IMR-90 (cell line): ENCODE measurements at regions not wholly inside any gene's neighbourhood (a gene's known extent, or its start where the extent isn't known, plus 50 kb on each side); places are given as distances from the start of the nearest gene placed in this dataset.

Experiments
- ATAC-seq: fragments of 200-7000 bp; cut with Tn5 transposase; 2 replicates; pipeline ENCODE4 v1.9.1; 2020; ENCODE audit warnings: low read depth, mild to moderate bottlenecking, moderate library complexity
- BruUV-seq: library from RNA; stranded (reverse); fragments of 400-500 nt; replicated peaks from 2 replicates; lab custom pipeline; 2021; lab: Mats Ljungman, UMichigan
- CTCF ChIA-PET: fragments of 300-600 bp; formaldehyde crosslinking; extraction: SDS; loops from one replicate; lab custom pipeline; 2021; ENCODE audit warnings: antibody characterized with exemption; lab: Yijun Ruan, JAX
- POLR2A ChIA-PET: fragments of 300-600 bp; sonication (Branson Sonifier 250); formaldehyde crosslinking; loops from one replicate; lab custom pipeline; 2022; ENCODE audit warnings: antibody characterized with exemption; ENCODE audit not compliant: unreplicated experiment; lab: Charles Lee
- DNase-seq: peaks from one replicate; pipeline ENCODE4 v3.0.0; 2013
- H2AFZ ChIP-seq: replicated peaks from 2 replicates; pipeline ENCODE3; 2013; ENCODE audit warnings: low read length, mild to moderate bottlenecking; ENCODE audit not compliant: poor library complexity
- H2AK5ac ChIP-seq: 2 replicates; pipeline ENCODE4 v1.6.1; 2013; ENCODE audit warnings: low read depth, low read length, inconsistent platforms
- H2AK9ac ChIP-seq: replicated peaks from 2 replicates; pipeline ENCODE3; 2013; ENCODE audit warnings: mild to moderate bottlenecking, low read depth, low read length, moderate library complexity; ENCODE audit not compliant: poor library complexity
- H2BK120ac ChIP-seq: 2 replicates; pipeline ENCODE4 v1.6.1; 2013; ENCODE audit warnings: low read depth, low read length, inconsistent platforms
- H2BK15ac ChIP-seq: 3 replicates; pipeline ENCODE4 v1.6.1; 2013; ENCODE audit warnings: low read depth, low read length, inconsistent platforms
- H2BK20ac ChIP-seq: 2 replicates; pipeline ENCODE4 v1.6.1; 2013; ENCODE audit warnings: low read depth, mild to moderate bottlenecking, inconsistent platforms, low read length, moderate library complexity
- H2BK5ac ChIP-seq: 2 replicates; pipeline ENCODE4 v1.6.1; 2013; ENCODE audit warnings: mild to moderate bottlenecking, low read depth, low read length, inconsistent platforms; ENCODE audit not compliant: poor library complexity, severe bottlenecking
- H3K14ac ChIP-seq: replicated peaks from 2 replicates; pipeline ENCODE4 v1.6.1; 2013; ENCODE audit warnings: low read depth, low read length, inconsistent platforms
- H3K18ac ChIP-seq: 2 replicates; pipeline ENCODE4 v1.6.1; 2013; ENCODE audit warnings: low read depth, low read length, control low read depth
- H3K23ac ChIP-seq: 2 replicates; pipeline ENCODE4 v1.6.1; 2013; ENCODE audit warnings: low read depth, low read length, inconsistent platforms
- H3K27ac ChIP-seq: 2 replicates; pipeline ENCODE4 v1.5.1; 2013; ENCODE audit warnings: mild to moderate bottlenecking, control low read depth, low read length; ENCODE audit not compliant: insufficient read depth
- H3K27me3 ChIP-seq: 2 replicates; pipeline ENCODE4 v1.6.1; 2013; ENCODE audit warnings: low read length; ENCODE audit not compliant: control insufficient read depth, insufficient read depth
- H3K36me3 ChIP-seq: 2 replicates; pipeline ENCODE4 v1.6.1; 2013; ENCODE audit warnings: low read length, mixed read lengths; ENCODE audit not compliant: control insufficient read depth, insufficient read depth
- H3K4ac ChIP-seq: 2 replicates; pipeline ENCODE4 v1.6.1; 2013; ENCODE audit warnings: low read depth, low read length, inconsistent platforms
- H3K4me1 ChIP-seq: 2 replicates; pipeline ENCODE4 v1.6.1; 2013; ENCODE audit warnings: low read length, mixed read lengths; ENCODE audit not compliant: control insufficient read depth, insufficient read depth
- H3K4me2 ChIP-seq: 2 replicates; pipeline ENCODE4 v1.6.1; 2013; ENCODE audit warnings: low read depth, mild to moderate bottlenecking, control low read depth, low read length, moderate library complexity
- H3K4me3 ChIP-seq: 2 replicates; pipeline ENCODE4 v1.5.1; 2013; ENCODE audit warnings: low read depth, mild to moderate bottlenecking, control low read depth, low read length, moderate library complexity; ENCODE audit not compliant: insufficient read depth
- H3K56ac ChIP-seq: 2 replicates; pipeline ENCODE4 v1.6.1; 2013; ENCODE audit warnings: low read length, inconsistent platforms; ENCODE audit not compliant: insufficient read depth; ENCODE audit errors: extremely low read depth
- H3K79me1 ChIP-seq, 2 experiments: 2 replicates each; pipeline ENCODE4 v1.6.1; 2013; ENCODE audit warnings: low read length in 2 of 2, inconsistent platforms in 1 of 2, low read depth in 1 of 2
- H3K9ac ChIP-seq: 2 replicates; pipeline ENCODE4 v1.6.1; 2013; ENCODE audit warnings: low read depth, low read length, control low read depth
- H3K9me1 ChIP-seq: 2 replicates; pipeline ENCODE4 v1.6.1; 2013; ENCODE audit warnings: low read length, inconsistent platforms; ENCODE audit not compliant: insufficient read depth
- H3K9me3 ChIP-seq: 2 replicates; pipeline ENCODE4 v1.6.1; 2013; ENCODE audit warnings: low read length; ENCODE audit not compliant: control insufficient read depth, insufficient read depth
- H4K20me1 ChIP-seq: 2 replicates; pipeline ENCODE4 v1.6.1; 2013; ENCODE audit warnings: low read length, inconsistent platforms; ENCODE audit not compliant: insufficient read depth
- H4K5ac ChIP-seq: 2 replicates; pipeline ENCODE4 v1.6.1; 2013; ENCODE audit warnings: mild to moderate bottlenecking, low read depth, low read length, control low read depth
- H4K8ac ChIP-seq, 2 experiments: 2 replicates each; pipeline ENCODE4 v1.6.1; 2013; ENCODE audit warnings: low read depth in 2 of 2, low read length in 2 of 2, control low read depth in 1 of 2, inconsistent platforms in 1 of 2
- H4K91ac ChIP-seq: 2 replicates; pipeline ENCODE4 v1.6.1; 2013; ENCODE audit warnings: low read depth, low read length, inconsistent platforms; ENCODE audit not compliant: insufficient read depth
- CEBPB ChIP-seq: IDR thresholded peaks from 2 replicates; pipeline ENCODE4 v1.6.1; 2012; ENCODE audit warnings: low read depth, low read length, improper control_type of control experiment
- RFX5 ChIP-seq: IDR thresholded peaks from 2 replicates; pipeline ENCODE4 v1.8.0; 2012; ENCODE audit warnings: low read depth, mild to moderate bottlenecking, low read length, moderate library complexity
- WGBS, 2 experiments: methylation state at CpG; one replicate each; pipeline versions ENCODE4 v1.1.5 to v1.1.7; 2013; ENCODE audit warnings: missing lambda C conversion rate in 2 of 2; ENCODE audit not compliant: insufficient read length in 1 of 2; ENCODE audit errors: extremely low coverage in 2 of 2; 5-methylcytosine and 5-hydroxymethylcytosine counted together
- dilution Hi-C: fragments of 300-500 bp; cut with HindIII; formaldehyde crosslinking; loops from one replicate; pipeline ENCODE4 v1.14.3; 2018; ENCODE audit warnings: low sequenced_read_pairs; ENCODE audit not compliant: unreplicated experiment
- in situ Hi-C: fragments of 300-500 bp; cut with MboI; formaldehyde crosslinking; loops from 3 replicates; pipeline ENCODE4 v1.14.3; 2019; ENCODE audit warnings: low sequenced_read_pairs, inconsistent platforms, mixed read lengths
- intact Hi-C: fragments of 100-400 bp; cut with micrococcal nuclease; formaldehyde crosslinking; loops from 2 replicates; pipeline ENCODE4 v1.10.0; 2022

GRCh38 chr10:62637249-62638061 lies 167.1 kb upstream of the ADO start:
- H2BK20ac ChIP-seq: peak overlapping the region; percentile 76; the same call in 1 of the 2 replicates
- TF ChIP-seq CEBPB (peak; percentile 31; the same call in 1 of the 2 replicates), RFX5 (no peak)
- peak overlapping the region; percentile 52 to 78; a peak in 3 of 4 replicates for H4K8ac ChIP-seq
- peak overlapping the region; percentile 34; the same call in 1 of the 2 replicates for H3K9ac ChIP-seq
- ChIA-PET CTCF (interaction anchor here (0.6 to 1.5 kb wide), 4 partner anchors 9 to 1085 kb away, joined by 3 read pairs; no protein-coding TSS in a partner anchor), POLR2A (interaction anchor here (0.5 to 0.6 kb wide), 2 partner anchors 401 to 975 kb away, joined by 3 to 4 read pairs; no protein-coding TSS in a partner anchor)
- peak overlapping the region; percentile 74; the same call in 1 of the 3 replicates for H2BK15ac ChIP-seq
- peak overlapping the region; percentile 68 for H3K4ac ChIP-seq
- no peaks in the 10 kb centered on the region for H4K20me1 ChIP-seq
- intact Hi-C loops (loop anchor here (2.0 kb wide), 1 partner anchor 169 kb away; no protein-coding TSS in a partner anchor), dilution Hi-C loops (no loop called here), in situ Hi-C loops (no loop called here)
- H3K18ac ChIP-seq: peak overlapping the region; percentile 79
- 0% methylated on average over 2 of the region's 9 CpGs; no CpG with 5 or more reads in 1 of the 2 experiments for WGBS, 2 experiments
- H3K36me3 ChIP-seq: no peaks in the 10 kb centered on the region
- no peaks in the 10 kb centered on the region for H3K27me3 ChIP-seq
- H2AFZ ChIP-seq: peak overlapping the region; percentile 85
- peak overlapping the region; percentile 86 for H2BK5ac ChIP-seq
- H3K14ac ChIP-seq: peak overlapping the region; percentile 83
- BruUV-seq: no TSS peak
- DNase-seq: peak; percentile 61
- peak overlapping the region; percentile 80 for H2BK120ac ChIP-seq
- peak overlapping the region; percentile 30; the same call in 1 of the 2 replicates for H4K91ac ChIP-seq
- H3K4me3 ChIP-seq: peak overlapping the region; percentile 50
- H3K9me1 ChIP-seq: no peaks in the 10 kb centered on the region; the same call in 1 of the 2 replicates
- H3K9me3 ChIP-seq: no peaks in the 10 kb centered on the region
- ATAC-seq: peak; percentile 92
- no peaks in the 10 kb centered on the region for H3K79me1 ChIP-seq
- peak overlapping the region; percentile 78; the same call in 1 of the 2 replicates for H3K56ac ChIP-seq
- peak overlapping the region; percentile 92 for H3K4me2 ChIP-seq
- no peak overlapping the region for H2AK9ac ChIP-seq
- H3K23ac ChIP-seq: peak overlapping the region; percentile 50; the same call in 1 of the 2 replicates
- H4K5ac ChIP-seq: peak overlapping the region; percentile 84
- no peak overlapping the region for H2AK5ac ChIP-seq
- H3K27ac ChIP-seq: peak overlapping the region; percentile 35; the same call in 1 of the 2 replicates
- H3K4me1 ChIP-seq: peaks cover 4% of the 10 kb centered on the region; the same call in 1 of the 2 replicates
